ENCODE measurements at regions not wholly inside any gene's neighbourhood (a gene's known extent, or its start where the extent isn't known, plus 50 kb on each side); places are given as distances from the start of the nearest gene placed in this dataset.

GRCh38 chr13:79684371-79684770 is 203.4 kb downstream of the NDFIP2 start:
- Histone ChIP-seq H3K27me3 (no peaks in the 10 kb centered on the region), H3K4me1 (ENCODE audit: insufficient read depth) (no peaks in the 10 kb centered on the region), H3K9me3 (no peaks in the 10 kb centered on the region), H3K27ac (no peak overlapping the region), H3K36me3 (no peaks in the 10 kb centered on the region), H3K4me3 (no peak overlapping the region)
- TF ChIP-seq EP300 (IDR thresholded peaks at IDR 0.05) (no peak), POLR2A (IDR thresholded peaks at IDR 0.05) (no peak), CTCF (IDR thresholded peaks at IDR 0.05) (no peak)
- no peak for DNase-seq
- 91 to 95% (median 92%) methylated on average over 3 of the region's 3 CpGs for whole genome bisulfite sequencing, 3 donors
- intact Hi-C loops (cut with DNase I), result loop anchor here in 1 of 4 donors (10.0 kb wide), 1 partner anchor 50 kb away; no protein-coding TSS in a partner anchor

- H3K4me1 ChIP-seq (ENCODE audit: insufficient read depth), result no peaks in the 10 kb centered on the region
- intact Hi-C loops (cut with DNase I), result loop anchor here in 1 of 4 donors (10.0 kb wide), 1 partner anchor 53 kb away; no protein-coding TSS in a partner anchor
- no peak overlapping the region for H3K4me3 ChIP-seq
- TF ChIP-seq POLR2A (IDR thresholded peaks at IDR 0.05) (no peak), CTCF (IDR thresholded peaks at IDR 0.05) (no peak), EP300 (IDR thresholded peaks at IDR 0.05) (no peak)
- no peaks in the 10 kb centered on the region for H3K27me3 ChIP-seq
- no peak overlapping the region for H3K27ac ChIP-seq
- no peaks in the 10 kb centered on the region for H3K36me3 ChIP-seq
- 96 to 99% (median 96%) methylated on average over 2 of the region's 2 CpGs for WGBS, 3 donors
- H3K9me3 ChIP-seq, result no peaks in the 10 kb centered on the region
- DNase-seq, result no peak
Measured at GRCh38 chr13:79682164-79682563, 201.2 kb downstream of the NDFIP2 start.

- H3K27me3 ChIP-seq, result no peaks in the 10 kb centered on the region
- intact Hi-C loops (cut with DNase I), result loop anchor here in 1 of 4 donors (10.0 kb wide), 1 partner anchor 54 kb away; no protein-coding TSS in a partner anchor
- DNase-seq, result no peak
- no peak overlapping the region for H3K4me3 ChIP-seq
- no peak overlapping the region for H3K27ac ChIP-seq
- H3K9me3 ChIP-seq, result no peaks in the 10 kb centered on the region
- H3K36me3 ChIP-seq, result no peaks in the 10 kb centered on the region
- H3K4me1 ChIP-seq (ENCODE audit: insufficient read depth), result no peaks in the 10 kb centered on the region
- WGBS, 3 donors, result 93 to 96% (median 95%) methylated on average over 1 of the region's 1 CpG
- TF ChIP-seq EP300 (IDR thresholded peaks at IDR 0.05) (no peak), CTCF (IDR thresholded peaks at IDR 0.05) (no peak)
Measured at GRCh38 chr13:79681069-79681468, 200.1 kb downstream of the NDFIP2 start.

GRCh38 chr13:79680485-79680884 is 199.5 kb downstream of the NDFIP2 start:
- Histone ChIP-seq H3K27ac (no peak overlapping the region), H3K4me1 (ENCODE audit: insufficient read depth) (no peaks in the 10 kb centered on the region), H3K27me3 (no peaks in the 10 kb centered on the region), H3K36me3 (no peaks in the 10 kb centered on the region), H3K9me3 (no peaks in the 10 kb centered on the region), H3K4me3 (no peak overlapping the region)
- no peak for DNase-seq
- TF ChIP-seq POLR2A (IDR thresholded peaks at IDR 0.05) (no peak), CTCF (IDR thresholded peaks at IDR 0.05) (no peak), EP300 (IDR thresholded peaks at IDR 0.05) (no peak)
- intact Hi-C loops (cut with DNase I), result loop anchor here in 1 of 4 donors (10.0 kb wide), 1 partner anchor 54 kb away; no protein-coding TSS in a partner anchor

Data from ovary (tissue), 7 donors.